RKO (cell line): ENCODE measurements at regions not wholly inside any gene's neighbourhood (a gene's known extent, or its start where the extent isn't known, plus 50 kb on each side); places are given as distances from the start of the nearest gene placed in this dataset.

ENCODE experiments used
- DNase-seq: peaks from one replicate; pipeline ENCODE4 v3.0.0-alpha.2; 2016; ENCODE audit warnings: low spot score

- DNase-seq: no peak
Measured at GRCh38 chr20:6562111-6562510, 205.4 kb upstream of the BMP2 start.

- no peak for DNase-seq
Measured at GRCh38 chr20:6560978-6561377, 206.5 kb upstream of the BMP2 start.

- DNase-seq: no peak
Measured at GRCh38 chr20:6559791-6560190, 207.7 kb upstream of the BMP2 start.

- peak; percentile 17 for DNase-seq
Measured at GRCh38 chr20:6558341-6558740, 209.1 kb upstream of the BMP2 start.

- DNase-seq: no peak
Measured at GRCh38 chr20:6533761-6534479, 233.6 kb upstream of the BMP2 start.

GRCh38 chr20:6533351-6533750 is 234.1 kb upstream of the BMP2 start:
- no peak for DNase-seq

- DNase-seq: no peak
Measured at GRCh38 chr20:6530779-6531315, 236.6 kb upstream of the BMP2 start.

- no peak for DNase-seq
Measured at GRCh38 chr20:6530254-6530653, 237.2 kb upstream of the BMP2 start.

- DNase-seq: no peak
Measured at GRCh38 chr20:6525447-6526303, 241.8 kb upstream of the BMP2 start.

- no peak for DNase-seq
Measured at GRCh38 chr20:6524305-6524704, 243.2 kb upstream of the BMP2 start.

GRCh38 chr20:6519556-6519955 is 247.9 kb upstream of the BMP2 start:
- peak; percentile 41 for DNase-seq

- DNase-seq: no peak
Measured at GRCh38 chr20:6515261-6515660, 252.2 kb upstream of the BMP2 start.

- no peak for DNase-seq
Measured at GRCh38 chr20:6513599-6513998, 253.9 kb upstream of the BMP2 start.

- DNase-seq: no peak
Measured at GRCh38 chr20:6509374-6509773, 258.1 kb upstream of the BMP2 start.

- no peak for DNase-seq
Measured at GRCh38 chr20:6506906-6507305, 260.6 kb upstream of the BMP2 start.

GRCh38 chr20:6504826-6505225 is 262.7 kb upstream of the BMP2 start:
- peak; percentile 9 for DNase-seq

GRCh38 chr20:6504179-6504578 is 263.3 kb upstream of the BMP2 start:
- no peak for DNase-seq

- DNase-seq: no peak
Measured at GRCh38 chr20:6502999-6503398, 264.5 kb upstream of the BMP2 start.

- no peak for DNase-seq
Measured at GRCh38 chr20:6502219-6502618, 265.3 kb upstream of the BMP2 start.

- peak; percentile 79 for DNase-seq
Measured at GRCh38 chr20:6501061-6501460, 266.4 kb upstream of the BMP2 start.

- DNase-seq: no peak
Measured at GRCh38 chr20:6499566-6499965, 267.9 kb upstream of the BMP2 start.

GRCh38 chr20:6496874-6497273 is 270.6 kb upstream of the BMP2 start:
- no peak for DNase-seq

GRCh38 chr20:6495907-6496306 is 271.6 kb upstream of the BMP2 start:
- no peak for DNase-seq
